ENCODE measurements at regions not wholly inside any gene's neighbourhood (a gene's known extent, or its start where the extent isn't known, plus 50 kb on each side); places are given as distances from the start of the nearest gene placed in this dataset.

- Mint-ChIP-seq H3K4me3 (no peak overlapping the region), H3K27me3 (peaks cover 8% of the 10 kb centered on the region), H3K27ac (no peak overlapping the region), H3K9me3 (ENCODE audit: insufficient read depth) (no peaks in the 10 kb centered on the region), H3K4me1 (no peaks in the 10 kb centered on the region)
- ChIA-PET POLR2A (no interaction called here), CTCF (no interaction called here)
- Histone ChIP-seq H3K79me2 (ENCODE audit: control insufficient read depth, insufficient read depth, low read length) (no peaks in the 10 kb centered on the region), H3K9me3 (ENCODE audit: control extremely low read depth in 1 of 3, control insufficient read depth in 2 of 3, insufficient read depth in 1 of 3, low read length in 2 of 3) (no peaks in the 10 kb centered on the region), H4K20me1 (ENCODE audit: control insufficient read depth, insufficient read depth, low read length, poor library complexity, severe bottlenecking) (no peaks in the 10 kb centered on the region), H3K36me3 (replicated peaks in 1 of 2; ENCODE audit: control extremely low read depth in 1 of 2, control insufficient read depth in 1 of 2, extremely low read depth in 1 of 2, insufficient read depth in 2 of 2, low read length in 1 of 2) (no peaks in the 10 kb centered on the region), H3K27ac (ENCODE audit: low read length in 2 of 2) (no peak overlapping the region), H3K4me3 (ENCODE audit: control extremely low read depth in 1 of 5, extremely low read depth in 1 of 5, insufficient read depth in 1 of 5, low read depth in 2 of 5, low read length in 4 of 5) (no peak overlapping the region), H3K9ac (ENCODE audit: low read length) (no peak overlapping the region), H3K4me2 (replicated peaks; ENCODE audit: low read depth, low read length, poor library complexity, severe bottlenecking) (no peak overlapping the region), H3K4me1 (ENCODE audit: control insufficient read depth in 2 of 2, insufficient read depth in 2 of 2, low read length in 2 of 2) (no peaks in the 10 kb centered on the region), H2AFZ (ENCODE audit: insufficient read depth, low read depth, low read length, poor library complexity, severe bottlenecking) (no peak overlapping the region), H3K27me3 (replicated peaks in 1 of 4; ENCODE audit: control extremely low read depth in 1 of 4, control insufficient read depth in 3 of 4, insufficient read depth in 4 of 4, low read length in 3 of 4) (no peaks in the 10 kb centered on the region)
- WGBS (ENCODE audit: insufficient coverage): 97% methylated on average over 2 of the region's 5 CpGs
- ATAC-seq (ENCODE audit: low read depth) (no peak), DNase-seq (no peak)
- TF ChIP-seq EZH2 (IDR thresholded peaks at IDR 0.05; ENCODE audit: borderline replicate concordance, insufficient read depth, low read depth, low read length, poor library complexity, severe bottlenecking) (no peak), CTCF (IDR thresholded peaks at IDR 0.05) (no peak)
- intact Hi-C loops (cut with micrococcal nuclease): no loop called here
These were observed 84.0 kb upstream of the TDRD3 start for GRCh38 chr13:60312851-60313505.

GRCh38 chr13:60318186-60318585 lies 78.8 kb upstream of the TDRD3 start:
- POLR2A ChIA-PET: no interaction called here
- DNase-seq (no peak), ATAC-seq (ENCODE audit: low read depth) (no peak)
- no peaks in the 10 kb centered on the region for H3K27me3 ChIP-seq (replicated peaks in 1 of 4; ENCODE audit: control extremely low read depth in 1 of 4, control insufficient read depth in 3 of 4, insufficient read depth in 4 of 4, low read length in 3 of 4)
- no peak overlapping the region for H3K27ac Mint-ChIP-seq
- H3K27me3 Mint-ChIP-seq: peaks cover 3% of the 10 kb centered on the region
- H3K9me3 Mint-ChIP-seq (ENCODE audit: insufficient read depth): no peaks in the 10 kb centered on the region
- TF ChIP-seq EZH2 (IDR thresholded peaks at IDR 0.05; ENCODE audit: borderline replicate concordance, insufficient read depth, low read depth, low read length, poor library complexity, severe bottlenecking): no peak
- TF ChIP-seq CTCF (IDR thresholded peaks at IDR 0.05): no peak
- intact Hi-C loops (cut with micrococcal nuclease): no loop called here
- H3K9ac ChIP-seq (ENCODE audit: low read length): no peak overlapping the region
- no peaks in the 10 kb centered on the region for H4K20me1 ChIP-seq (ENCODE audit: control insufficient read depth, insufficient read depth, low read length, poor library complexity, severe bottlenecking)
- H3K36me3 ChIP-seq (replicated peaks in 1 of 2; ENCODE audit: control extremely low read depth in 1 of 2, control insufficient read depth in 1 of 2, extremely low read depth in 1 of 2, insufficient read depth in 2 of 2, low read length in 1 of 2): no peaks in the 10 kb centered on the region
- H3K4me1 Mint-ChIP-seq: no peaks in the 10 kb centered on the region
- no peak overlapping the region for H3K27ac ChIP-seq (ENCODE audit: low read length in 2 of 2)
- no CpG with 5 or more reads among the region's 3 CpGs for WGBS (ENCODE audit: insufficient coverage)
- H2AFZ ChIP-seq (ENCODE audit: insufficient read depth, low read depth, low read length, poor library complexity, severe bottlenecking): no peak overlapping the region
- no peaks in the 10 kb centered on the region for H3K9me3 ChIP-seq (ENCODE audit: control extremely low read depth in 1 of 3, control insufficient read depth in 2 of 3, insufficient read depth in 1 of 3, low read length in 2 of 3)
- CTCF ChIA-PET: no interaction called here
- no peak overlapping the region for H3K4me3 Mint-ChIP-seq
- no peak overlapping the region for H3K4me2 ChIP-seq (replicated peaks; ENCODE audit: low read depth, low read length, poor library complexity, severe bottlenecking)
- H3K4me1 ChIP-seq (ENCODE audit: control insufficient read depth in 2 of 2, insufficient read depth in 2 of 2, low read length in 2 of 2): no peaks in the 10 kb centered on the region
- no peak overlapping the region for H3K4me3 ChIP-seq (ENCODE audit: control extremely low read depth in 1 of 5, extremely low read depth in 1 of 5, insufficient read depth in 1 of 5, low read depth in 2 of 5, low read length in 4 of 5)
- H3K79me2 ChIP-seq (ENCODE audit: control insufficient read depth, insufficient read depth, low read length): no peaks in the 10 kb centered on the region

All from B cell (primary cell).